ENCODE measurements at regions not wholly inside any gene's neighbourhood (a gene's known extent, or its start where the extent isn't known, plus 50 kb on each side); places are given as distances from the start of the nearest gene placed in this dataset.

GRCh38 chr6:96465321-96465903 is 56.2 kb upstream of the UFL1 start:
- DNase-seq, result no peak

GRCh38 chr6:96466147-96466863 is 55.3 kb upstream of the UFL1 start:
- no peak for DNase-seq

- DNase-seq, result no peak
Observed at GRCh38 chr6:96467814-96468213, 53.8 kb upstream of the UFL1 start.

- DNase-seq, result no peak
Observed at GRCh38 chr6:96468281-96468680, 53.3 kb upstream of the UFL1 start.

GRCh38 chr6:96468681-96469224 is 52.9 kb upstream of the UFL1 start:
- peak in 1 of 2 experiments; percentile 9 for DNase-seq

- peak in 1 of 2 experiments; percentile 50 for DNase-seq
Observed at GRCh38 chr6:96469312-96469711, 52.3 kb upstream of the UFL1 start.

GRCh38 chr6:96470296-96470695 is 51.3 kb upstream of the UFL1 start:
- DNase-seq, result no peak

Measured in NCI-H524 (cell line).